Suprapubic skin (tissue), 4 donors: ENCODE measurements at regions not wholly inside any gene's neighbourhood (a gene's known extent, or its start where the extent isn't known, plus 50 kb on each side); places are given as distances from the start of the nearest gene placed in this dataset.

Experiments
- DNase-seq, 2 donors: peaks; one replicate each; pipeline ENCODE4 v3.0.0-alpha.2; 2019; ENCODE audit warnings: low spot score in 2 of 2
- H3K27ac ChIP-seq: fragments of 200-600 bp; sonication (generic); one replicate; pipeline ENCODE4 v1.5.1; 2019
- H3K27me3 ChIP-seq: fragments of 200-600 bp; sonication (generic); one replicate; pipeline ENCODE4 v1.5.1; 2019
- H3K36me3 ChIP-seq: fragments of 200-600 bp; sonication (generic); one replicate; pipeline ENCODE4 v1.5.1; 2019
- H3K4me1 ChIP-seq: fragments of 200-600 bp; sonication (generic); one replicate; pipeline ENCODE4 v1.5.1; 2019
- H3K4me3 ChIP-seq: fragments of 200-600 bp; sonication (generic); one replicate; pipeline ENCODE4 v1.5.1; 2019; ENCODE audit warnings: mild to moderate bottlenecking
- H3K9me3 ChIP-seq: fragments of 200-600 bp; sonication (generic); one replicate; pipeline ENCODE4 v1.5.1; 2019
- CTCF ChIP-seq, 2 donors: fragments of 200-600 bp in 1 of 2; fragments of 450-650 bp in 1 of 2; sonication (generic) in 1 of 2; IDR thresholded peaks; one replicate each; pipeline ENCODE4 v1.5.1; 2016 to 2019; ENCODE audit warnings: antibody characterized with exemption in 2 of 2, mild to moderate bottlenecking in 1 of 2, moderate library complexity in 1 of 2
- EP300 ChIP-seq: sonication (generic); formaldehyde crosslinking; IDR thresholded peaks from one replicate; pipeline ENCODE4 v1.6.1; 2017; ENCODE audit warnings: antibody characterized with exemption
- POLR2A ChIP-seq, 2 donors: fragments of 450-650 bp; IDR thresholded peaks; one replicate each; pipeline ENCODE4 v1.6.1; 2017; ENCODE audit warnings: antibody characterized with exemption in 2 of 2, mild to moderate bottlenecking in 2 of 2, moderate library complexity in 2 of 2
- POLR2AphosphoS5 ChIP-seq, 3 donors: sonication (generic); formaldehyde crosslinking; IDR thresholded peaks; one replicate each; pipeline ENCODE4 v1.6.1; 2017; ENCODE audit warnings: antibody characterized with exemption in 3 of 3
- WGBS: methylation state at CpG from one replicate; pipeline ENCODE4 v1.1.5; 2018; 5-methylcytosine and 5-hydroxymethylcytosine counted together

- TF ChIP-seq POLR2AphosphoS5 (IDR thresholded peaks at IDR 0.05) (no peak), POLR2A (IDR thresholded peaks at IDR 0.05) (no peak), EP300 (no peak), CTCF (IDR thresholded peaks at IDR 0.05) (no peak)
- Histone ChIP-seq H3K27ac (no peak overlapping the region), H3K4me1 (no peaks in the 10 kb centered on the region), H3K27me3 (no peaks in the 10 kb centered on the region), H3K9me3 (no peaks in the 10 kb centered on the region), H3K36me3 (no peaks in the 10 kb centered on the region), H3K4me3 (no peak overlapping the region)
- 94% methylated on average over 5 of the region's 5 CpGs for WGBS
- DNase-seq, result no peak
Observed at GRCh38 chr2:19496646-19497045, 138.2 kb upstream of the OSR1 start.

- 90% methylated on average over 4 of the region's 4 CpGs for WGBS
- Histone ChIP-seq H3K27me3 (no peaks in the 10 kb centered on the region), H3K4me1 (peaks cover 6% of the 10 kb centered on the region), H3K36me3 (no peaks in the 10 kb centered on the region), H3K9me3 (no peaks in the 10 kb centered on the region), H3K4me3 (no peak overlapping the region), H3K27ac (no peak overlapping the region)
- TF ChIP-seq POLR2AphosphoS5 (IDR thresholded peaks at IDR 0.05), result no peak
- no peak for DNase-seq
Observed at GRCh38 chr2:19494241-19494640, 135.8 kb upstream of the OSR1 start.

GRCh38 chr2:19491796-19492195 is 133.4 kb upstream of the OSR1 start:
- WGBS, result 76% methylated on average over 3 of the region's 3 CpGs

GRCh38 chr2:19490846-19491435 is 132.5 kb upstream of the OSR1 start:
- peaks cover 6% of the 10 kb centered on the region for H3K4me1 ChIP-seq
- WGBS, result 41% methylated on average over 8 of the region's 8 CpGs
- no peaks in the 10 kb centered on the region for H3K36me3 ChIP-seq
- no peaks in the 10 kb centered on the region for H3K9me3 ChIP-seq
- DNase-seq, result no peak
- no peak for TF ChIP-seq CTCF (IDR thresholded peaks at IDR 0.05)
- no peak for TF ChIP-seq EP300
- no peak for TF ChIP-seq POLR2A (IDR thresholded peaks at IDR 0.05)
- TF ChIP-seq POLR2AphosphoS5 (IDR thresholded peaks at IDR 0.05), result no peak
- H3K27me3 ChIP-seq, result no peaks in the 10 kb centered on the region
- no peak overlapping the region for H3K4me3 ChIP-seq
- no peak overlapping the region for H3K27ac ChIP-seq

More at GRCh38 chr2:19491796-19492195, 133.4 kb upstream of the OSR1 start:
- H3K27me3 ChIP-seq, result no peaks in the 10 kb centered on the region
- no peaks in the 10 kb centered on the region for H3K36me3 ChIP-seq
- TF ChIP-seq POLR2AphosphoS5 (IDR thresholded peaks at IDR 0.05) (no peak), CTCF (IDR thresholded peaks at IDR 0.05) (no peak), POLR2A (IDR thresholded peaks at IDR 0.05) (no peak), EP300 (no peak)
- H3K9me3 ChIP-seq, result no peaks in the 10 kb centered on the region
- H3K4me3 ChIP-seq, result no peak overlapping the region
- H3K4me1 ChIP-seq, result peaks cover 6% of the 10 kb centered on the region
- no peak overlapping the region for H3K27ac ChIP-seq
- DNase-seq, result no peak

GRCh38 chr2:19488009-19488691 is 129.7 kb upstream of the OSR1 start:
- DNase-seq, result no peak
- Histone ChIP-seq H3K27me3 (no peaks in the 10 kb centered on the region), H3K36me3 (no peaks in the 10 kb centered on the region), H3K4me1 (peaks cover 6% of the 10 kb centered on the region), H3K4me3 (no peak overlapping the region), H3K9me3 (no peaks in the 10 kb centered on the region), H3K27ac (no peak overlapping the region)
- WGBS, result 88% methylated on average over 4 of the region's 4 CpGs
- TF ChIP-seq CTCF (IDR thresholded peaks at IDR 0.05) (no peak), POLR2AphosphoS5 (IDR thresholded peaks at IDR 0.05) (no peak), POLR2A (IDR thresholded peaks at IDR 0.05) (no peak), EP300 (no peak)
